Activated CD8-positive, alpha-beta T cell treated with anti-CD3 and anti-CD28 coated beads for 36 hours (primary cell): ENCODE measurements at regions not wholly inside any gene's neighbourhood (a gene's known extent, or its start where the extent isn't known, plus 50 kb on each side); places are given as distances from the start of the nearest gene placed in this dataset.

ENCODE experiments used
- ATAC-seq: fragments of 200-7000 bp; cut with Tn5 transposase; one replicate; pipeline ENCODE4 v1.10.0; 2021; ENCODE audit warnings: mild to moderate bottlenecking, moderate library complexity
- CTCF ChIA-PET: fragments of 350-600 bp; sonication (Branson Sonifier 250); formaldehyde crosslinking; loops from one replicate; lab custom pipeline; 2021; ENCODE audit warnings: antibody characterized with exemption; lab: Charles Lee
- POLR2A ChIA-PET: fragments of 350-600 bp; sonication (Branson Sonifier 250); formaldehyde crosslinking; loops from one replicate; lab custom pipeline; 2021; ENCODE audit warnings: antibody characterized with exemption; lab: Charles Lee
- DNase-seq: peaks from one replicate; pipeline ENCODE4 v3.0.0-alpha.2; 2020
- H3K27ac Mint-ChIP-seq: one replicate; pipeline ENCODE4 v1.8.0; 2021; ENCODE audit warnings: mild to moderate bottlenecking, mixed read lengths
- H3K27me3 Mint-ChIP-seq: one replicate; pipeline ENCODE4 v1.8.0; 2021; ENCODE audit warnings: mixed read lengths
- H3K36me3 Mint-ChIP-seq: one replicate; pipeline ENCODE4 v1.8.0; 2021; ENCODE audit warnings: low read depth, mixed read lengths
- H3K4me1 Mint-ChIP-seq: one replicate; pipeline ENCODE4 v1.8.0; 2021; ENCODE audit warnings: low read depth, mixed read lengths
- H3K4me3 Mint-ChIP-seq: one replicate; pipeline ENCODE4 v1.8.0; 2021; ENCODE audit warnings: mild to moderate bottlenecking, moderate library complexity, mixed read lengths
- H3K9me3 Mint-ChIP-seq: one replicate; pipeline ENCODE4 v1.8.0; 2021; ENCODE audit warnings: mixed read lengths
- CTCF ChIP-seq: fragments of 200-600 bp; IDR thresholded peaks from one replicate; pipeline ENCODE4 v1.8.0; 2022; ENCODE audit warnings: antibody characterized with exemption, mild to moderate bottlenecking
- intact Hi-C: fragments of 100-400 bp; cut with micrococcal nuclease; formaldehyde crosslinking; loops from one replicate; pipeline ENCODE4 v1.10.0; 2022

GRCh38 chr9:107870927-107871680 is 381.5 kb upstream of the KLF4 start:
- Mint-ChIP-seq H3K4me1 (no peaks in the 10 kb centered on the region), H3K36me3 (no peaks in the 10 kb centered on the region), H3K9me3 (no peaks in the 10 kb centered on the region), H3K4me3 (no peak overlapping the region), H3K27ac (no peak overlapping the region), H3K27me3 (no peaks in the 10 kb centered on the region)
- no peak for ATAC-seq
- ChIA-PET CTCF (no interaction called here), POLR2A (no interaction called here)
- peak; percentile 17 for TF ChIP-seq CTCF
- no peak for DNase-seq
- intact Hi-C loops, result no loop called here

GRCh38 chr9:107870221-107870620 is 380.7 kb upstream of the KLF4 start:
- ATAC-seq (no peak), DNase-seq (no peak)
- Mint-ChIP-seq H3K27ac (no peak overlapping the region), H3K36me3 (no peaks in the 10 kb centered on the region), H3K4me3 (no peak overlapping the region), H3K4me1 (no peaks in the 10 kb centered on the region), H3K9me3 (no peaks in the 10 kb centered on the region), H3K27me3 (no peaks in the 10 kb centered on the region)
- TF ChIP-seq CTCF, result no peak
- intact Hi-C loops, result no loop called here
- POLR2A ChIA-PET, result no interaction called here
- CTCF ChIA-PET, result no interaction called here

GRCh38 chr9:107869111-107869510 is 379.5 kb upstream of the KLF4 start:
- CTCF ChIA-PET, result no interaction called here
- ATAC-seq (no peak), DNase-seq (no peak)
- no peaks in the 10 kb centered on the region for H3K36me3 Mint-ChIP-seq
- POLR2A ChIA-PET, result no interaction called here
- H3K4me1 Mint-ChIP-seq, result no peaks in the 10 kb centered on the region
- H3K9me3 Mint-ChIP-seq, result no peaks in the 10 kb centered on the region
- no peak overlapping the region for H3K4me3 Mint-ChIP-seq
- intact Hi-C loops, result no loop called here
- TF ChIP-seq CTCF, result no peak
- no peak overlapping the region for H3K27ac Mint-ChIP-seq
- no peaks in the 10 kb centered on the region for H3K27me3 Mint-ChIP-seq

- ChIA-PET CTCF (no interaction called here), POLR2A (no interaction called here)
- ATAC-seq, result no peak
- no peaks in the 10 kb centered on the region for H3K9me3 Mint-ChIP-seq
- no peaks in the 10 kb centered on the region for H3K36me3 Mint-ChIP-seq
- no peak for DNase-seq
- no peak for TF ChIP-seq CTCF
- no peaks in the 10 kb centered on the region for H3K4me1 Mint-ChIP-seq
- H3K4me3 Mint-ChIP-seq, result no peak overlapping the region
- no peaks in the 10 kb centered on the region for H3K27me3 Mint-ChIP-seq
- intact Hi-C loops, result no loop called here
- no peak overlapping the region for H3K27ac Mint-ChIP-seq
These were observed 378.6 kb upstream of the KLF4 start for GRCh38 chr9:107868186-107868585.

- H3K9me3 Mint-ChIP-seq, result no peaks in the 10 kb centered on the region
- no peak overlapping the region for H3K4me3 Mint-ChIP-seq
- H3K36me3 Mint-ChIP-seq, result no peaks in the 10 kb centered on the region
- ChIA-PET CTCF (no interaction called here), POLR2A (no interaction called here)
- no peak for ATAC-seq
- H3K27me3 Mint-ChIP-seq, result no peaks in the 10 kb centered on the region
- no peak for DNase-seq
- no peak for TF ChIP-seq CTCF
- no peaks in the 10 kb centered on the region for H3K4me1 Mint-ChIP-seq
- H3K27ac Mint-ChIP-seq, result no peak overlapping the region
- intact Hi-C loops, result no loop called here
These were observed 378.2 kb upstream of the KLF4 start for GRCh38 chr9:107867738-107868137.
